Duodenal mucosa (tissue), 2 donors: ENCODE measurements at regions not wholly inside any gene's neighbourhood (a gene's known extent, or its start where the extent isn't known, plus 50 kb on each side); places are given as distances from the start of the nearest gene placed in this dataset.

Experiments used
- H3K27ac ChIP-seq: one replicate; pipeline ENCODE4 v1.7.0; 2013; ENCODE audit warnings: low read depth, low read length
- H3K27me3 ChIP-seq, 2 donors: one replicate each; pipeline ENCODE4 v1.7.0; 2013; ENCODE audit warnings: low read length in 2 of 2, control low read depth in 1 of 2; ENCODE audit not compliant: insufficient read depth in 2 of 2, control insufficient read depth in 1 of 2
- H3K36me3 ChIP-seq, 2 donors: one replicate each; pipeline ENCODE4 v1.7.0; 2013; ENCODE audit warnings: low read length in 2 of 2, control low read depth in 1 of 2; ENCODE audit not compliant: insufficient read depth in 2 of 2, control insufficient read depth in 1 of 2
- H3K4me1 ChIP-seq, 2 donors: one replicate each; pipeline ENCODE4 v1.7.0; 2013; ENCODE audit warnings: low read length in 2 of 2, control low read depth in 1 of 2; ENCODE audit not compliant: insufficient read depth in 2 of 2, control insufficient read depth in 1 of 2
- H3K4me3 ChIP-seq, 2 donors: one replicate each; pipeline ENCODE4 v1.7.0; 2013; ENCODE audit warnings: low read length in 2 of 2, low read depth in 1 of 2
- H3K9ac ChIP-seq, 2 donors: one replicate each; pipeline ENCODE4 v1.7.0; 2013; ENCODE audit warnings: low read length in 2 of 2, low read depth in 1 of 2
- H3K9me3 ChIP-seq, 2 donors: one replicate each; pipeline ENCODE4 v1.7.0; 2013; ENCODE audit warnings: low read length in 2 of 2, control low read depth in 1 of 2; ENCODE audit not compliant: control insufficient read depth in 1 of 2

- no peak overlapping the region for H3K4me3 ChIP-seq
- no peaks in the 10 kb centered on the region for H3K27me3 ChIP-seq
- no peaks in the 10 kb centered on the region for H3K4me1 ChIP-seq
- no peaks in the 10 kb centered on the region for H3K9me3 ChIP-seq
- H3K9ac ChIP-seq, result no peak overlapping the region
- H3K36me3 ChIP-seq, result no peaks in the 10 kb centered on the region
- no peak overlapping the region for H3K27ac ChIP-seq
Observed at GRCh38 chr2:15852811-15853210, 87.5 kb upstream of the MYCN start.

GRCh38 chr2:15853903-15854302 lies 86.4 kb upstream of the MYCN start:
- Histone ChIP-seq H3K9ac (no peak overlapping the region), H3K27me3 (no peaks in the 10 kb centered on the region), H3K36me3 (no peaks in the 10 kb centered on the region), H3K9me3 (no peaks in the 10 kb centered on the region), H3K4me1 (no peaks in the 10 kb centered on the region), H3K4me3 (no peak overlapping the region), H3K27ac (no peak overlapping the region)

GRCh38 chr2:15855766-15856260 lies 84.5 kb upstream of the MYCN start:
- Histone ChIP-seq H3K4me3 (no peak overlapping the region), H3K27ac (no peak overlapping the region), H3K4me1 (no peaks in the 10 kb centered on the region), H3K9me3 (no peaks in the 10 kb centered on the region), H3K36me3 (no peaks in the 10 kb centered on the region), H3K27me3 (no peaks in the 10 kb centered on the region), H3K9ac (no peak overlapping the region)

GRCh38 chr2:15856318-15856717 lies 84.0 kb upstream of the MYCN start:
- Histone ChIP-seq H3K4me3 (no peak overlapping the region), H3K27ac (no peak overlapping the region), H3K36me3 (no peaks in the 10 kb centered on the region), H3K9ac (no peak overlapping the region), H3K27me3 (no peaks in the 10 kb centered on the region), H3K9me3 (no peaks in the 10 kb centered on the region), H3K4me1 (no peaks in the 10 kb centered on the region)

GRCh38 chr2:15858466-15858865 lies 81.9 kb upstream of the MYCN start:
- Histone ChIP-seq H3K36me3 (no peaks in the 10 kb centered on the region), H3K4me1 (no peaks in the 10 kb centered on the region)

DNA sequence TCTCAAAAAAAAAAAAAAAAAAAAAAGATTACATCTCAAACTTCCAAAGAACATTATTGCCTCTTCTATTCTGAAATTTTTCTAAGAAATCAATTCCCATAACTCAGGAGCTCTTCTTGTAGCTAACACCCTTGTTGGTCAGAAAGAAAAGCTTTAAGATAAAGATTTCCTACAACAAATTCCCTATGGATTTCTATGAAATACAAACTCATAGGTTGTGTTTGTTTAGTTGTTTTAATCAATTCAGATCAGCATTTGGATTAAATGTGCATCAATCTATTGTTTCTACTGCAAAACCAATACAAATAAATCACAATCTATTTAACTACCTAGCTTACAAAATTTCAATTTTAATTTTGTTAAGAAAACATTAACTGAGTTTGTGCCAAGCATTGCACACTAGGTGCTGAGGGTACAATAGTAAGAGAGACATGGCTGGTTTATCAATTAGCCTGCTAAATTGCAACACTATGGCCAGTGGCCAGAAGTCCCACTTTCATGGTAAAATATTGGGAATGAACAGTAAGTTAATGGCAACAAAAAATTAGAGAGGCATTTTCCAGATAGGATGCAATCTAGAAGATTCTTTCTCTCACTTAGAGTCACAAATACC lies 80.2 kb upstream of the MYCN start:
- no peak overlapping the region for H3K27ac ChIP-seq

More at GRCh38 chr2:15858466-15858865, 81.9 kb upstream of the MYCN start:
- H3K27me3 ChIP-seq, result no peaks in the 10 kb centered on the region
- H3K4me3 ChIP-seq, result no peak overlapping the region
- H3K9me3 ChIP-seq, result no peaks in the 10 kb centered on the region
- no peak overlapping the region for H3K9ac ChIP-seq
- H3K27ac ChIP-seq, result no peak overlapping the region

GRCh38 chr2:15860760-15861159 lies 79.6 kb upstream of the MYCN start:
- Histone ChIP-seq H3K4me3 (no peak overlapping the region), H3K27ac (no peak overlapping the region), H3K4me1 (no peaks in the 10 kb centered on the region), H3K9ac (no peak overlapping the region), H3K27me3 (no peaks in the 10 kb centered on the region), H3K9me3 (no peaks in the 10 kb centered on the region), H3K36me3 (no peaks in the 10 kb centered on the region)

More for the DNA sequence above, 80.2 kb upstream of the MYCN start:
- H3K36me3 ChIP-seq, result no peaks in the 10 kb centered on the region
- no peaks in the 10 kb centered on the region for H3K27me3 ChIP-seq
- H3K9me3 ChIP-seq, result no peaks in the 10 kb centered on the region
- H3K4me3 ChIP-seq, result no peak overlapping the region
- no peaks in the 10 kb centered on the region for H3K4me1 ChIP-seq
- H3K9ac ChIP-seq, result no peak overlapping the region

GRCh38 chr2:15861172-15861822 lies 79.1 kb upstream of the MYCN start:
- no peak overlapping the region for H3K4me3 ChIP-seq
- no peaks in the 10 kb centered on the region for H3K4me1 ChIP-seq
- H3K9me3 ChIP-seq, result no peaks in the 10 kb centered on the region
- no peak overlapping the region for H3K27ac ChIP-seq
- no peak overlapping the region for H3K9ac ChIP-seq
- H3K27me3 ChIP-seq, result no peaks in the 10 kb centered on the region
- no peaks in the 10 kb centered on the region for H3K36me3 ChIP-seq

GRCh38 chr2:15861898-15862297 lies 78.5 kb upstream of the MYCN start:
- H3K36me3 ChIP-seq, result no peaks in the 10 kb centered on the region

DNA sequence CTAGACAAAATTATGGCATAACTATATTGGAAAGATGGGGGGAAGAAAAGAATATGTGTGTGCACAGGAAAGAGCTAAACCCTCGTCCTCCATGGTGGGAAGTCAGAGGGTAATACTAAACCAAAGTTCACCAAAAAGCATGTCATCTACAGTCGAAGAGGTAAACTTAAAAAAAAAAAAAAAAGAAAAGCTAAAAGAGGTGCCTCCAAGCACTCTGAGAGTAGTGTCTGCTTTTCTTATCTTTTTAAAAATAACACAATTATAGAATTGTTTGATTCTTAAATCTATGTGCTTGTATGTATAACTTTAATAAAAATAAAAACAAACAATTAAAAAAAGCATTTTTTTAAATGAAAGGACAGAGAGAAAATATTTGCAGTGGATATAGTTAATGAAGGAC lies 77.3 kb upstream of the MYCN start:
- no peaks in the 10 kb centered on the region for H3K4me1 ChIP-seq
- H3K27ac ChIP-seq, result no peak overlapping the region
- no peak overlapping the region for H3K9ac ChIP-seq
- no peak overlapping the region for H3K4me3 ChIP-seq
- no peaks in the 10 kb centered on the region for H3K9me3 ChIP-seq
- H3K36me3 ChIP-seq, result no peaks in the 10 kb centered on the region
- no peaks in the 10 kb centered on the region for H3K27me3 ChIP-seq

More at GRCh38 chr2:15861898-15862297, 78.5 kb upstream of the MYCN start:
- no peaks in the 10 kb centered on the region for H3K4me1 ChIP-seq
- no peaks in the 10 kb centered on the region for H3K9me3 ChIP-seq
- no peak overlapping the region for H3K9ac ChIP-seq
- no peak overlapping the region for H3K27ac ChIP-seq
- H3K27me3 ChIP-seq, result no peaks in the 10 kb centered on the region
- H3K4me3 ChIP-seq, result no peak overlapping the region
